GM19324 (cell line): ENCODE measurements at regions not wholly inside any gene's neighbourhood (a gene's known extent, or its start where the extent isn't known, plus 50 kb on each side); places are given as distances from the start of the nearest gene placed in this dataset.
"Not testable (repeated sequence)": the region's sequence is repeated elsewhere in the genome, so short reads cannot be mapped to it uniquely, and the experiment has no call there.

Experiments used
- ATAC-seq: cut with Tn5 transposase; IDR thresholded peaks from one replicate; pipeline ENCODE4 v1.9.1; 2021; ENCODE audit warnings: mild to moderate bottlenecking, moderate library complexity; ENCODE audit not compliant: unreplicated experiment, low FRiP score

- no peak for ATAC-seq
Measured at GRCh38 chr6:144595266-144595665, 310.1 kb downstream of the UTRN start.

GRCh38 chr6:144597511-144597910 is 312.4 kb downstream of the UTRN start:
- ATAC-seq, result no peak

GRCh38 chr6:144599615-144600014 is 314.5 kb downstream of the UTRN start:
- ATAC-seq, result no peak

DNA sequence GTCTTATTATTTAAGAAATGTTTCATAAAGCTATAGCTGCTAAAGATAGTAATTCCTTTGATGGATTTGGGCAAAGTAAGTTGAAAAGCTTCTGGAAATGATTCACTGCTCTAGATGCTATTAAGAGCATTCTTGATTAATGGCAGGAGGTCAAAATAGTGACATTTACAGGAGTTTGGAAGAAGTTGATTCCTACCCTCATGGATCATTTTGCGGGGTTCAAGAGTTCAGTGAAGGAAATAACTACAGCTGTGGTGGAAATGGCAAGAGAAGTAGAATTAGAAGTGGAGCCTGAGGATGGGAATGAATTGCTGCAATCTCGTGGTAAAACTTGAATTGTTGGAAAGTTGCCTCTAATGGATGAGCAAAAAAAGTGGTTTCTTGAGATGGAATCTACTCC is 316.1 kb downstream of the UTRN start:
- no peak for ATAC-seq

GRCh38 chr6:144602523-144603180 is 317.5 kb downstream of the UTRN start:
- ATAC-seq, result no peak

DNA sequence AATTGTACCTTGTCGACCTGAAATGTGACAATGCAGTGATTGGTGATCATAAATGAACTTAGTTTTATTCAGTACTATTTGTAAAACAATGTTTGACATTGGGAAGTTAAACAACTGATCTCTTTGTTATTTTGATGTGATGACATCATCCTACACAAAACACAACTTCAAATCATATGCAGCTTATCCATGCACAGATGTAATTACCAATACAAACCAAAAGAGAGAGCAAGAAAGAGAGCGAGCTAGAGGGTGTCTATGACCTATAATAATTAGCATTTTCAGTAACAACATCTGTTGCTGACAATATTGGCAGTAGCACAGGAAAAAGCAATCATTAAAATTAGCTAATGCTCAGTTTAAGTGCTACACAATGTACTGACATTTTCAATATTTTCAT is 320.9 kb downstream of the UTRN start:
- ATAC-seq, result no peak

GRCh38 chr6:144607998-144608735 is 323.0 kb downstream of the UTRN start:
- no peak for ATAC-seq

DNA sequence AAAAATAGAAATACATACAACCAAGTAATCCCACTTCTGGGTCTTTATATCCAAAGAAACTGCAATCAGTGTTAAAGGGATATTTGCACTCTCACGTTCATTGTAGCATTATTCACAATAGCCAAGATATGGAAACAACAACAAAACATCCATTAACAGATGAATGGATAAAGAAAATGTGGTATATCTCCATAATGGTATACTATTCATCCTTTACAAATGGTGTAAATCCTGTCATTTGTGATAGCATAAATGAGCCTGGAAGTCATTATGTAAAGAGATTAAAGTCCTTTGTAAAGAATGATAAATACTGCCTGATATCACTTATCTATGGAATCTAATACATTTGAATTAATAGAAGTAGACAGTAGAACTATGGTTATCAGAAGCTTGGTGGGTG is 327.7 kb downstream of the UTRN start:
- no peak for ATAC-seq

GRCh38 chr6:144613859-144614258 is 328.7 kb downstream of the UTRN start:
- no peak for ATAC-seq

- no peak for ATAC-seq
Measured at GRCh38 chr6:144615870-144616269, 330.7 kb downstream of the UTRN start.

- no peak for ATAC-seq
Measured at GRCh38 chr6:144617191-144617590, 332.1 kb downstream of the UTRN start.

- no peak for ATAC-seq
Measured at GRCh38 chr6:144617708-144618107, 332.6 kb downstream of the UTRN start.

- ATAC-seq, result no peak
Measured at GRCh38 chr6:144619966-144620365, 334.8 kb downstream of the UTRN start.

GRCh38 chr6:144621332-144621731 is 336.2 kb downstream of the UTRN start:
- ATAC-seq, result no peak

DNA sequence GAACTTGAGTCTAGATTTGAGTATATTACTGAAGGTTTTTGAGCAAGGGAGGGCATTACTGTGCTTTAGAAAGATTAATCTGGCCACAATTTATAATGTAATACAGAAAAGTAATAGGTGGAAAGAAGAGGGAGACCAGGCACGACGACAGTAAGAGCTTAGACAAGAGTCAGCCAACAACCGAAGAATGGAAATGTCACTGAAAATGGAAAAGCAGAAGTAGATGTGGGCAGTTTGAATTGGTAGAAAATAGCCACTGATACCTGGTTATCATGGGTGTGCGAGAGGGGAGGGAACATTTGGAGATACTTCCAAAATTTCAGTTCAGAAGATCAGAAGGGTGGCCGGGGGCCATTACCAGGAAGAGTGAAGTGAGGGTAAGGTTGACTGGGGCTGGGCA is 339.1 kb downstream of the UTRN start:
- ATAC-seq, result no peak

- ATAC-seq, result no peak
Measured at GRCh38 chr6:144624716-144625115, 339.6 kb downstream of the UTRN start.

GRCh38 chr6:144630857-144631256 is 345.7 kb downstream of the UTRN start:
- ATAC-seq, result no peak

- no peak for ATAC-seq
Measured at GRCh38 chr6:144632266-144632665, 347.1 kb downstream of the UTRN start.

- no peak for ATAC-seq
Measured at GRCh38 chr6:144633886-144634285, 348.8 kb downstream of the UTRN start.

DNA sequence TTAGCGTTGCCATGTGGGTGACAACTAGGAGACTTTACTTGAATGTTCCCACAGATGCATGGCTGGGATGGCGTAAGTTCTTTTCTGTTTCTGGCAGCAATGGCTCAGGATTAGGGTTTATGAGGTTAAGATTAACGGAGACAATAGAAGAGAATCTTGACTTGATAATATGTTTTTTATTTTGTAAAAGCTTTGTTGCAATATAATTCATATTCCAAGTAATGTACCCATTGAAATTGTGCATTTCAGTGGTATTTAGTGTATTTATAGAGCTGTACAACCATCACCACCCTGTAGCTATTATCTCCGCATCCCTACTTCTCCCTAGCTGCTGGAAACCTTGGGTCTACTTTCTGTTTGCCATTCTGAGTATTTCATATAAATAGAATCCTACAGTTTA is 349.2 kb downstream of the UTRN start:
- ATAC-seq, result no peak

DNA sequence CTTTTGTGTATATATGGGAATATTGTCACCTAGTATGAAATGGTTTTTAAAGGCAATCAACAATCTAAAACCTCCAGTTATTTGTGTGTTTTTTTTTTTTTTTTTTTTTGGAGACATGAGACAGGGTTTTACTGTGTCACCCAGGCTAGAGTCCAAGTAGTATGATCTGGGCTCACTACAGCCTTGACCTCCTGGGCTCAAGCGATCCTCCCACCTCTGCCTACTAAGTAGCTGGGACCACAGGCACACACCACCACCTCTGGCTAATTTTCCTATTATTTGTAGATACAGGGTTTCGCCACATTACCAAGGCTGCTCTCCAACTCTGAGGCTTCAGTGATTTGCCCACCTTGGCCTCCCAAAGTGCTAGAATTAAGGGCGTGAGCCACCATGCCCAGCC is 349.9 kb downstream of the UTRN start:
- ATAC-seq, result no peak

DNA sequence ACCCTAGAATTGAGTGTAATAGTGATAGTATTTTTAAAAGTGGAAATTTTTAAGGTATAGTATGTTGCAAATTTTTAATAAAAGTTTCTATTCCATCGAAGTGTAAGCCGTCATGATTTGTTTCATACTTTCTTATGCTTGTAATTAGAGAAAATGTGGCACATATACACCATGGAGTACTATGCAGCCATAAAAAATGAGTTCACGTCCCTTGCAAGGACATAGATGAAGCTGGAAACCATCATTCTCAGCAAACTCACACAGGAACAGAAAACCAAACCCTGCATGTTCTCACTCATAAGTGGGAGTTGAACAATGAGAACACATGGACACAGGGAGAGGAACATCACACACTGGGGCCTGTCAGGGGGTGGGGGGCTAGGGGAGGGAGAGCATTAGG is 350.9 kb downstream of the UTRN start:
- not testable (repeated sequence) for ATAC-seq
